ENCODE measurements at regions not wholly inside any gene's neighbourhood (a gene's known extent, or its start where the extent isn't known, plus 50 kb on each side); places are given as distances from the start of the nearest gene placed in this dataset.

GRCh38 chr2:154995361-154995760, 296.9 kb downstream of the KCNJ3 start:
- H3K4me3 ChIP-seq: no peak overlapping the region
- FAIRE-seq: no peak
- CTCF ChIA-PET: no interaction called here

GRCh38 chr2:154992826-154993225, 294.3 kb downstream of the KCNJ3 start:
- no peak for TF ChIP-seq CEBPB (IDR thresholded peaks at IDR 0.05)
- TF ChIP-seq NFE2L2 (conservative IDR thresholded peaks at IDR 0.05; ENCODE audit: low read length): no peak
- no peak for TF ChIP-seq ATOH8 (CRISPR knock-in tag; IDR thresholded peaks at IDR 0.05; ENCODE audit: low read depth)
- no peak for TF ChIP-seq PHF8 (IDR thresholded peaks at IDR 0.05; ENCODE audit: borderline replicate concordance, low read depth)
- TF ChIP-seq FOXS1 (CRISPR knock-in tag; IDR thresholded peaks at IDR 0.05): no peak
- TF ChIP-seq, protein P1, sequence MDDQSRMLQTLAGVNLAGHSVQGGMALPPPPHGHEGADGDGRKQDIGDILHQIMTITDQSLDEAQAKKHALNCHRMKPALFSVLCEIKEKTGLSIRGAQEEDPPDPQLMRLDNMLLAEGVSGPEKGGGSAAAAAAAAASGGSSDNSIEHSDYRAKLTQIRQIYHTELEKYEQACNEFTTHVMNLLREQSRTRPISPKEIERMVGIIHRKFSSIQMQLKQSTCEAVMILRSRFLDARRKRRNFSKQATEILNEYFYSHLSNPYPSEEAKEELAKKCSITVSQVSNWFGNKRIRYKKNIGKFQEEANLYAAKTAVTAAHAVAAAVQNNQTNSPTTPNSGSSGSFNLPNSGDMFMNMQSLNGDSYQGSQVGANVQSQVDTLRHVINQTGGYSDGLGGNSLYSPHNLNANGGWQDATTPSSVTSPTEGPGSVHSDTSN (IDR thresholded peaks at IDR 0.05): no peak
- no peak for TF ChIP-seq RCOR1 (IDR thresholded peaks at IDR 0.05; ENCODE audit: low read depth, low read length)
- no peak for TF ChIP-seq ZC3H11A (IDR thresholded peaks at IDR 0.05)
- TF ChIP-seq, protein P2, sequence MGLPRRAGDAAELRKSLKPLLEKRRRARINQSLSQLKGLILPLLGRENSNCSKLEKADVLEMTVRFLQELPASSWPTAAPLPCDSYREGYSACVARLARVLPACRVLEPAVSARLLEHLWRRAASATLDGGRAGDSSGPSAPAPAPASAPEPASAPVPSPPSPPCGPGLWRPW (IDR thresholded peaks at IDR 0.05): no peak
- no peak for TF ChIP-seq JUNB (IDR thresholded peaks at IDR 0.05)
- TF ChIP-seq EP300 (IDR thresholded peaks at IDR 0.05): no peak
- no peak for TF ChIP-seq NPAS2 (CRISPR knock-in tag; IDR thresholded peaks at IDR 0.05; ENCODE audit: borderline replicate concordance)
- no peak for TF ChIP-seq CHD4 (IDR thresholded peaks at IDR 0.05; ENCODE audit: borderline replicate concordance)
- TF ChIP-seq SREBF2 (IDR thresholded peaks at IDR 0.05): no peak
- TF ChIP-seq ELK1 (IDR thresholded peaks at IDR 0.05; ENCODE audit: low read depth, low read length): no peak
- Histone ChIP-seq H3K4me2 (no peak overlapping the region), H3K27ac (no peak overlapping the region), H3K9me3 (no peaks in the 10 kb centered on the region), H3K4me1 (no peaks in the 10 kb centered on the region), H3K4me3 (no peak overlapping the region)
- no peak for ATAC-seq
- POLR2A ChIA-PET: no interaction called here
- CTCF ChIA-PET: no interaction called here
- WGBS (ENCODE audit: missing lambda C conversion rate): 42% methylated on average over 2 of the region's 2 CpGs
- no peak for DNase-seq (ENCODE audit: low read depth in 1 of 2, low spot score in 1 of 2)
- no peak for FAIRE-seq

More at GRCh38 chr2:154995361-154995760, 296.9 kb downstream of the KCNJ3 start:
- POLR2A ChIA-PET: no interaction called here
- no peak overlapping the region for H3K4me2 ChIP-seq
- H3K4me1 ChIP-seq: no peaks in the 10 kb centered on the region
- DNase-seq (ENCODE audit: low read depth in 1 of 2, low spot score in 1 of 2): no peak
- TF ChIP-seq FOSL2 (IDR thresholded peaks at IDR 0.05): no peak
- TF ChIP-seq FOSL2 (CRISPR knock-in tag; IDR thresholded peaks at IDR 0.05): no peak
- TF ChIP-seq, protein P2 (IDR thresholded peaks at IDR 0.05): no peak
- TF ChIP-seq NFE2L2 (conservative IDR thresholded peaks at IDR 0.05; ENCODE audit: low read length): no peak
- TF ChIP-seq GATA3 (IDR thresholded peaks at IDR 0.05; ENCODE audit: borderline replicate concordance): no peak
- TF ChIP-seq FOSB (CRISPR knock-in tag; IDR thresholded peaks at IDR 0.05): no peak
- no peak for TF ChIP-seq NPAS2 (CRISPR knock-in tag; IDR thresholded peaks at IDR 0.05; ENCODE audit: borderline replicate concordance)
- no peak for TF ChIP-seq RARB (CRISPR knock-in tag; IDR thresholded peaks at IDR 0.05)
- no peak for TF ChIP-seq EHMT2 (IDR thresholded peaks at IDR 0.05; ENCODE audit: low read depth)
- TF ChIP-seq BCL3 (IDR thresholded peaks at IDR 0.05): no peak
- no peak for TF ChIP-seq FOXS1 (CRISPR knock-in tag; IDR thresholded peaks at IDR 0.05)
- TF ChIP-seq, protein P3, sequence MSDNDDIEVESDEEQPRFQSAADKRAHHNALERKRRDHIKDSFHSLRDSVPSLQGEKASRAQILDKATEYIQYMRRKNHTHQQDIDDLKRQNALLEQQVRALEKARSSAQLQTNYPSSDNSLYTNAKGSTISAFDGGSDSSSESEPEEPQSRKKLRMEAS (IDR thresholded peaks at IDR 0.05): no peak
- TF ChIP-seq ZSCAN20 (CRISPR knock-in tag; IDR thresholded peaks at IDR 0.05): no peak
- TF ChIP-seq JUNB (IDR thresholded peaks at IDR 0.05): no peak
- no peak for TF ChIP-seq ELK1 (IDR thresholded peaks at IDR 0.05; ENCODE audit: low read depth, low read length)
- no peak for TF ChIP-seq SMC3 (IDR thresholded peaks at IDR 0.05)
- TF ChIP-seq PHF8 (IDR thresholded peaks at IDR 0.05; ENCODE audit: borderline replicate concordance, low read depth): no peak
- TF ChIP-seq RCOR1 (IDR thresholded peaks at IDR 0.05; ENCODE audit: low read depth, low read length): no peak
- 37% methylated on average over 2 of the region's 2 CpGs for WGBS (ENCODE audit: missing lambda C conversion rate)
- ATAC-seq: no peak
- no peaks in the 10 kb centered on the region for H3K9me3 ChIP-seq
- H3K27ac ChIP-seq: no peak overlapping the region

Data from A549 (cell line).